ENCODE measurements at regions not wholly inside any gene's neighbourhood (a gene's known extent, or its start where the extent isn't known, plus 50 kb on each side); places are given as distances from the start of the nearest gene placed in this dataset.

DNA sequence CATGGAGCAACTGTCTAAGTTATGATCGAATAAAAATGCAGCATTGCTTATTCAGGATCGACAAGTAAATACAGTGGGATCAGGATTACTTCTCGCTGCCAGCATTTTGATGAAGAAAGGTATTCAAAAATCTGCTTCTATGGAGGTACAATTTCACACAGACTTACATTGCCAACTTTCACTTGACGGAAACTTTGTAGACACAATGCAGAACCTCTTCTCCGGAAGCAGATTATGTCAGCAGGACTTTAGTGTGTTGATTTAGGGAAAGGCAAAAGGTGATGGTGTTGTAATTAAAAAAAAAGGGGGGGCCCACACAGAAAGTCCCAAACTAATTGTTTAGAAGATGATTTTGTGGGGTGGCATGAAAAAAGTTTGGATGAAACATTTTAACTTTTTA lies 462.4 kb upstream of the KLF6 start:
- POLR2A ChIA-PET, result no interaction called here
- TF ChIP-seq, protein P1, sequence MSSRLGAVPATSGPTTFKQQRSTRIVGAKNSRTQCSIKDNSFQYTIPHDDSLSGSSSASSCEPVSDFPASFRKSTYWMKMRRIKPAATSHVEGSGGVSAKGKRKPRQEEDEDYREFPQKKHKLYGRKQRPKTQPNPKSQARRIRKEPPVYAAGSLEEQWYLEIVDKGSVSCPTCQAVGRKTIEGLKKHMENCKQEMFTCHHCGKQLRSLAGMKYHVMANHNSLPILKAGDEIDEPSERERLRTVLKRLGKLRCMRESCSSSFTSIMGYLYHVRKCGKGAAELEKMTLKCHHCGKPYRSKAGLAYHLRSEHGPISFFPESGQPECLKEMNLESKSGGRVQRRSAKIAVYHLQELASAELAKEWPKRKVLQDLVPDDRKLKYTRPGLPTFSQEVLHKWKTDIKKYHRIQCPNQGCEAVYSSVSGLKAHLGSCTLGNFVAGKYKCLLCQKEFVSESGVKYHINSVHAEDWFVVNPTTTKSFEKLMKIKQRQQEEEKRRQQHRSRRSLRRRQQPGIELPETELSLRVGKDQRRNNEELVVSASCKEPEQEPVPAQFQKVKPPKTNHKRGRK (CRISPR knock-in tag; IDR thresholded peaks at IDR 0.05; ENCODE audit: borderline replicate concordance), result no peak
- TF ChIP-seq GTF2I (CRISPR knock-in tag; conservative IDR thresholded peaks at IDR 0.05) (no peak), NFATC4 (CRISPR knock-in tag; IDR thresholded peaks at IDR 0.05) (no peak), ZNF121 (CRISPR knock-in tag; IDR thresholded peaks at IDR 0.05) (no peak), RELA (CRISPR knock-in tag; IDR thresholded peaks at IDR 0.05; ENCODE audit: borderline replicate concordance) (no peak), TP53 (CRISPR knock-in tag; IDR thresholded peaks at IDR 0.05) (no peak)
- TF ChIP-seq, protein P2, sequence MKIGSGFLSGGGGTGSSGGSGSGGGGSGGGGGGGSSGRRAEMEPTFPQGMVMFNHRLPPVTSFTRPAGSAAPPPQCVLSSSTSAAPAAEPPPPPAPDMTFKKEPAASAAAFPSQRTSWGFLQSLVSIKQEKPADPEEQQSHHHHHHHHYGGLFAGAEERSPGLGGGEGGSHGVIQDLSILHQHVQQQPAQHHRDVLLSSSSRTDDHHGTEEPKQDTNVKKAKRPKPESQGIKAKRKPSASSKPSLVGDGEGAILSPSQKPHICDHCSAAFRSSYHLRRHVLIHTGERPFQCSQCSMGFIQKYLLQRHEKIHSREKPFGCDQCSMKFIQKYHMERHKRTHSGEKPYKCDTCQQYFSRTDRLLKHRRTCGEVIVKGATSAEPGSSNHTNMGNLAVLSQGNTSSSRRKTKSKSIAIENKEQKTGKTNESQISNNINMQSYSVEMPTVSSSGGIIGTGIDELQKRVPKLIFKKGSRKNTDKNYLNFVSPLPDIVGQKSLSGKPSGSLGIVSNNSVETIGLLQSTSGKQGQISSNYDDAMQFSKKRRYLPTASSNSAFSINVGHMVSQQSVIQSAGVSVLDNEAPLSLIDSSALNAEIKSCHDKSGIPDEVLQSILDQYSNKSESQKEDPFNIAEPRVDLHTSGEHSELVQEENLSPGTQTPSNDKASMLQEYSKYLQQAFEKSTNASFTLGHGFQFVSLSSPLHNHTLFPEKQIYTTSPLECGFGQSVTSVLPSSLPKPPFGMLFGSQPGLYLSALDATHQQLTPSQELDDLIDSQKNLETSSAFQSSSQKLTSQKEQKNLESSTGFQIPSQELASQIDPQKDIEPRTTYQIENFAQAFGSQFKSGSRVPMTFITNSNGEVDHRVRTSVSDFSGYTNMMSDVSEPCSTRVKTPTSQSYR (CRISPR knock-in tag; IDR thresholded peaks at IDR 0.05), result no peak
- TF ChIP-seq, protein P3, sequence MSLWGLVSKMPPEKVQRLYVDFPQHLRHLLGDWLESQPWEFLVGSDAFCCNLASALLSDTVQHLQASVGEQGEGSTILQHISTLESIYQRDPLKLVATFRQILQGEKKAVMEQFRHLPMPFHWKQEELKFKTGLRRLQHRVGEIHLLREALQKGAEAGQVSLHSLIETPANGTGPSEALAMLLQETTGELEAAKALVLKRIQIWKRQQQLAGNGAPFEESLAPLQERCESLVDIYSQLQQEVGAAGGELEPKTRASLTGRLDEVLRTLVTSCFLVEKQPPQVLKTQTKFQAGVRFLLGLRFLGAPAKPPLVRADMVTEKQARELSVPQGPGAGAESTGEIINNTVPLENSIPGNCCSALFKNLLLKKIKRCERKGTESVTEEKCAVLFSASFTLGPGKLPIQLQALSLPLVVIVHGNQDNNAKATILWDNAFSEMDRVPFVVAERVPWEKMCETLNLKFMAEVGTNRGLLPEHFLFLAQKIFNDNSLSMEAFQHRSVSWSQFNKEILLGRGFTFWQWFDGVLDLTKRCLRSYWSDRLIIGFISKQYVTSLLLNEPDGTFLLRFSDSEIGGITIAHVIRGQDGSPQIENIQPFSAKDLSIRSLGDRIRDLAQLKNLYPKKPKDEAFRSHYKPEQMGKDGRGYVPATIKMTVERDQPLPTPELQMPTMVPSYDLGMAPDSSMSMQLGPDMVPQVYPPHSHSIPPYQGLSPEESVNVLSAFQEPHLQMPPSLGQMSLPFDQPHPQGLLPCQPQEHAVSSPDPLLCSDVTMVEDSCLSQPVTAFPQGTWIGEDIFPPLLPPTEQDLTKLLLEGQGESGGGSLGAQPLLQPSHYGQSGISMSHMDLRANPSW (CRISPR knock-in tag; conservative IDR thresholded peaks at IDR 0.05; ENCODE audit: low read depth), result no peak
- TF ChIP-seq, protein P4, sequence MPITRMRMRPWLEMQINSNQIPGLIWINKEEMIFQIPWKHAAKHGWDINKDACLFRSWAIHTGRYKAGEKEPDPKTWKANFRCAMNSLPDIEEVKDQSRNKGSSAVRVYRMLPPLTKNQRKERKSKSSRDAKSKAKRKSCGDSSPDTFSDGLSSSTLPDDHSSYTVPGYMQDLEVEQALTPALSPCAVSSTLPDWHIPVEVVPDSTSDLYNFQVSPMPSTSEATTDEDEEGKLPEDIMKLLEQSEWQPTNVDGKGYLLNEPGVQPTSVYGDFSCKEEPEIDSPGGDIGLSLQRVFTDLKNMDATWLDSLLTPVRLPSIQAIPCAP (CRISPR knock-in tag; IDR thresholded peaks at IDR 0.05), result no peak
- TF ChIP-seq, protein P5, sequence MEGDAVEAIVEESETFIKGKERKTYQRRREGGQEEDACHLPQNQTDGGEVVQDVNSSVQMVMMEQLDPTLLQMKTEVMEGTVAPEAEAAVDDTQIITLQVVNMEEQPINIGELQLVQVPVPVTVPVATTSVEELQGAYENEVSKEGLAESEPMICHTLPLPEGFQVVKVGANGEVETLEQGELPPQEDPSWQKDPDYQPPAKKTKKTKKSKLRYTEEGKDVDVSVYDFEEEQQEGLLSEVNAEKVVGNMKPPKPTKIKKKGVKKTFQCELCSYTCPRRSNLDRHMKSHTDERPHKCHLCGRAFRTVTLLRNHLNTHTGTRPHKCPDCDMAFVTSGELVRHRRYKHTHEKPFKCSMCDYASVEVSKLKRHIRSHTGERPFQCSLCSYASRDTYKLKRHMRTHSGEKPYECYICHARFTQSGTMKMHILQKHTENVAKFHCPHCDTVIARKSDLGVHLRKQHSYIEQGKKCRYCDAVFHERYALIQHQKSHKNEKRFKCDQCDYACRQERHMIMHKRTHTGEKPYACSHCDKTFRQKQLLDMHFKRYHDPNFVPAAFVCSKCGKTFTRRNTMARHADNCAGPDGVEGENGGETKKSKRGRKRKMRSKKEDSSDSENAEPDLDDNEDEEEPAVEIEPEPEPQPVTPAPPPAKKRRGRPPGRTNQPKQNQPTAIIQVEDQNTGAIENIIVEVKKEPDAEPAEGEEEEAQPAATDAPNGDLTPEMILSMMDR (IDR thresholded peaks at IDR 0.05), result no peak
- TF ChIP-seq, protein P6, sequence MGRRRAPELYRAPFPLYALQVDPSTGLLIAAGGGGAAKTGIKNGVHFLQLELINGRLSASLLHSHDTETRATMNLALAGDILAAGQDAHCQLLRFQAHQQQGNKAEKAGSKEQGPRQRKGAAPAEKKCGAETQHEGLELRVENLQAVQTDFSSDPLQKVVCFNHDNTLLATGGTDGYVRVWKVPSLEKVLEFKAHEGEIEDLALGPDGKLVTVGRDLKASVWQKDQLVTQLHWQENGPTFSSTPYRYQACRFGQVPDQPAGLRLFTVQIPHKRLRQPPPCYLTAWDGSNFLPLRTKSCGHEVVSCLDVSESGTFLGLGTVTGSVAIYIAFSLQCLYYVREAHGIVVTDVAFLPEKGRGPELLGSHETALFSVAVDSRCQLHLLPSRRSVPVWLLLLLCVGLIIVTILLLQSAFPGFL (CRISPR knock-in tag; IDR thresholded peaks at IDR 0.05; ENCODE audit: borderline replicate concordance), result no peak
- TF ChIP-seq, protein P7, sequence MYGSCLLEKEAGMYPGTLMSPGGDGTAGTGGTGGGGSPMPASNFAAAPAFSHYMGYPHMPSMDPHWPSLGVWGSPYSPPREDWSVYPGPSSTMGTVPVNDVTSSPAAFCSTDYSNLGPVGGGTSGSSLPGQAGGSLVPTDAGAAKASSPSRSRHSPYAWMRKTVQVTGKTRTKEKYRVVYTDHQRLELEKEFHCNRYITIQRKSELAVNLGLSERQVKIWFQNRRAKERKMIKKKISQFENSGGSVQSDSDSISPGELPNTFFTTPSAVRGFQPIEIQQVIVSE (CRISPR knock-in tag; IDR thresholded peaks at IDR 0.05; ENCODE audit: borderline replicate concordance), result no peak
- TF ChIP-seq, protein P8, sequence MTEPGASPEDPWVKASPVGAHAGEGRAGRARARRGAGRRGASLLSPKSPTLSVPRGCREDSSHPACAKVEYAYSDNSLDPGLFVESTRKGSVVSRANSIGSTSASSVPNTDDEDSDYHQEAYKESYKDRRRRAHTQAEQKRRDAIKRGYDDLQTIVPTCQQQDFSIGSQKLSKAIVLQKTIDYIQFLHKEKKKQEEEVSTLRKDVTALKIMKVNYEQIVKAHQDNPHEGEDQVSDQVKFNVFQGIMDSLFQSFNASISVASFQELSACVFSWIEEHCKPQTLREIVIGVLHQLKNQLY (CRISPR knock-in tag; IDR thresholded peaks at IDR 0.05), result no peak
- TF ChIP-seq, protein P9, sequence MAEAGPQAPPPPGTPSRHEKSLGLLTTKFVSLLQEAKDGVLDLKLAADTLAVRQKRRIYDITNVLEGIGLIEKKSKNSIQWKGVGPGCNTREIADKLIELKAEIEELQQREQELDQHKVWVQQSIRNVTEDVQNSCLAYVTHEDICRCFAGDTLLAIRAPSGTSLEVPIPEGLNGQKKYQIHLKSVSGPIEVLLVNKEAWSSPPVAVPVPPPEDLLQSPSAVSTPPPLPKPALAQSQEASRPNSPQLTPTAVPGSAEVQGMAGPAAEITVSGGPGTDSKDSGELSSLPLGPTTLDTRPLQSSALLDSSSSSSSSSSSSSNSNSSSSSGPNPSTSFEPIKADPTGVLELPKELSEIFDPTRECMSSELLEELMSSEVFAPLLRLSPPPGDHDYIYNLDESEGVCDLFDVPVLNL (CRISPR knock-in tag; IDR thresholded peaks at IDR 0.05; ENCODE audit: borderline replicate concordance, low read depth), result no peak
- TF ChIP-seq, protein P10, sequence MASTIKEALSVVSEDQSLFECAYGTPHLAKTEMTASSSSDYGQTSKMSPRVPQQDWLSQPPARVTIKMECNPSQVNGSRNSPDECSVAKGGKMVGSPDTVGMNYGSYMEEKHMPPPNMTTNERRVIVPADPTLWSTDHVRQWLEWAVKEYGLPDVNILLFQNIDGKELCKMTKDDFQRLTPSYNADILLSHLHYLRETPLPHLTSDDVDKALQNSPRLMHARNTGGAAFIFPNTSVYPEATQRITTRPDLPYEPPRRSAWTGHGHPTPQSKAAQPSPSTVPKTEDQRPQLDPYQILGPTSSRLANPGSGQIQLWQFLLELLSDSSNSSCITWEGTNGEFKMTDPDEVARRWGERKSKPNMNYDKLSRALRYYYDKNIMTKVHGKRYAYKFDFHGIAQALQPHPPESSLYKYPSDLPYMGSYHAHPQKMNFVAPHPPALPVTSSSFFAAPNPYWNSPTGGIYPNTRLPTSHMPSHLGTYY (CRISPR knock-in tag; IDR thresholded peaks at IDR 0.05), result no peak
- CTCF ChIA-PET, result no interaction called here
- ATAC-seq (no peak), DNase-seq (ENCODE audit: low spot score) (no peak)
- Mint-ChIP-seq H3K27ac (no peak overlapping the region), H3K27me3 (ENCODE audit: low read depth) (no peaks in the 10 kb centered on the region), H3K9me3 (no peaks in the 10 kb centered on the region; the same call in 1 of the 2 replicates), H3K4me3 (no peak overlapping the region), H3K4me1 (peaks cover 8% of the 10 kb centered on the region), H3K36me3 (no peaks in the 10 kb centered on the region)
